GM18502 (cell line): ENCODE measurements at regions not wholly inside any gene's neighbourhood (a gene's known extent, or its start where the extent isn't known, plus 50 kb on each side); places are given as distances from the start of the nearest gene placed in this dataset.

ENCODE experiments used
- ATAC-seq: cut with Tn5 transposase; IDR thresholded peaks from one replicate; pipeline ENCODE4 v1.9.1; 2021; ENCODE audit warnings: mild to moderate bottlenecking; ENCODE audit not compliant: unreplicated experiment, poor library complexity

DNA sequence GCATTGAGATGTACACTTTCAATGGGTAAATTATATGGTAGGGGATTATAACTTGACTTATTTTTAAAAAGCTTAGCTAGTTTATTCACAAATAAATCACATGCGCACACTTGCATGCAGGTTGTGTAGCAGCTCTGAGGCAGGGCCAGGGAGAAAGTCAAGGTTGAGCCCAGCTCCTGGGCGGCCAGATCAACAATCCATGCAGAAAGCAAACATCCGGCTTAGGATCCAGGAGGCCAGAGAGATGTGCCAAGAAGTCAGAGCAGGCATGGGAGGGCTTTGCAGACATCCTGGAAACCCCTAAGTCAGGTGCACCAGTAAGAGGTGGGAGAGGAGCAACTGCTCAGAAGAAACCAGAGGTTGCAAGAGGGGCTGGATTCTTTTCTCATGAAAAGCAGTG, 186.5 kb downstream of the AXIN2 start:
- ATAC-seq = no peak

DNA sequence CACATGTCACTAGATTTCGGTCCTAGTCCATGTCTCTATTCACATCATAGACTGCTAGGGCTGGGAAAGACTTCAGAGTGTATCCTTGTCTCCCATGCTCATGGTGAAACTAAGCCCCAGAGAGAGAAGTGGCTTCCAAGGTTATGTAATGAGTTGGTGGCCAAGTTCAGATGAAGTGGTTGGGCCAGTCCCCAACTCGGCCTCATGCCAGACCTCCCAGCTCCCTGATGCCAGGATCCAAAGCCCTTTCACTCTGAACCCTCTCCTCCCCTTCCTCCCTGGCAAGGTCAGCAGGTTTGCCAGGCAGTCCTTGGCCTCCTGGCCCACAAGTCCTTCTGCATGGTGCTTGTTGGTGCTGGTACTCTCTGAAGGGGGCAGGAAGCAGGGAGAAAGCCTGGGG, 189.7 kb downstream of the AXIN2 start:
- no peak for ATAC-seq

DNA sequence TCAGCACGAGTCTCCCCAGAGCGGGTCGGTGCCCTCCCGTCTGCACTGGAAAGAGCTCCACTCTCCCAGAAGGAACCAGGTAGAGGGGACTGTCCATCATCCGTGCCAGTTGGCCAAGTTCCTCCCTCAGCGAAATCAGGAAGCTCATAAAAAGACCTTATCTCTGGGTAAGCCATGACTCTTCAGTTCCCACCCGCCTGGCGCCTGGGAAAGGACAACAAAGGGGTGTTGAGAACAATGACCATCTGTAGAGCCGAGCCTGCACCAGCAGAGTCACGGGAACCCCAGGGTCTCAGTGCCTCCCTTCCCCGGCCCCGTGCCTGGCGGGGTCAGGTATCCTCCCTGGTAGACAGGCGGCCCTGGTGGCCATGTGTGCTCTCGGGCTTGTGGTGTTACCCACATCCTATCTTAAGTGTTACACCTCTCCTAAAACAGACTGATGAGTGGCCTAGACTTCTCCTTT, 190.7 kb downstream of the AXIN2 start:
- ATAC-seq = no peak

DNA sequence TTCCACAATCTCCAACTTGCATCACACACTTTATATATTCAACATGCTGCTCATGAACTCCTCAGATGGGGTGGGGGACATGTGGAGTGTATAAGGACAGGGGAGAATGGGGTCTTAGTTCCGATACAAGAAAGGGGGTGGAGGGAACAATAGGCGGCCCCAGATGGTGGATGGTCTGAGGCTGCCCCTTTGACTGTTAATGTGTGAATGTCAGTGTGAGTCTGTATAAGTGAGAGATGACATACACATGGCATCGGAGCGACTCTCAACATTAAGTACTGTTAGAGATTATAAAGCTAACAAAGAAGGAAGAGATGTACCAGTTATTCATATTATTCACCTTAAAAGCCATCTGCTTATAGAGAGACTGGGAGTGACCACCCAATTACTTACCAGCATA, 193.1 kb downstream of the AXIN2 start:
- ATAC-seq = no peak

DNA sequence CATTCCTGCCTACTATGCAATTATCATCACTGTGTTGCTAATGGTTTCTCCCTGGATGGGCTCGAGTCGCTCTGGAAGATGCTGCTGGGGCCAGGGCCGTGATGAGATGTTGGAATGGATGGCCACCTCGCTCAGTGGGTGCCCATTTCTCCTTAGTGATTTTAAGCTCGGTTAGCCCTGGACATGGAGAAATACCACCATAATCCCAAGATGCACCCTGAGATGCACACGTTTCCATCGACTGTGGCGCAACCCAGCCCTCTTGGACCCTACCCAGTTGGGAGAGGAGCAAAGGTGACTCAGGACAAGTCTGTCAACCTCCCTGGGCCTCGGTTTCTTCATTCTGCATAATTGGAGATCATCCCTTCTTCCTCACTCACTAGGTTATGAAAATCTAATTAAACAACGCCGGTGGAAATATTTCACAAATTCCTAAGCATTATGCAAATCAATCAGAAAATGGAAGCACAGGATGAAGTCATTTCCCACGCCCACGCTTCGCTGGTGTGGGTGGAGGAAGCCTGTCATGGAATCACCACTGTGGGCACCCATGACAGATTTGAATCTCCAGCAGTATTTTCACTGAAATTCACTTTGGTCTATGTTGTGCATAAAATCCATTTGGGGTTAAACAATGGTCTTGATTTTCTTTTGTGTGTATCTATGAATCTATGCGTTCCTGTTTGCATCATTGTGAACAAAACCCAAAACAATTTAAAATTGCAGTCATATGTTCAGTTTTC, 195.2 kb downstream of the AXIN2 start:
- no peak for ATAC-seq

DNA sequence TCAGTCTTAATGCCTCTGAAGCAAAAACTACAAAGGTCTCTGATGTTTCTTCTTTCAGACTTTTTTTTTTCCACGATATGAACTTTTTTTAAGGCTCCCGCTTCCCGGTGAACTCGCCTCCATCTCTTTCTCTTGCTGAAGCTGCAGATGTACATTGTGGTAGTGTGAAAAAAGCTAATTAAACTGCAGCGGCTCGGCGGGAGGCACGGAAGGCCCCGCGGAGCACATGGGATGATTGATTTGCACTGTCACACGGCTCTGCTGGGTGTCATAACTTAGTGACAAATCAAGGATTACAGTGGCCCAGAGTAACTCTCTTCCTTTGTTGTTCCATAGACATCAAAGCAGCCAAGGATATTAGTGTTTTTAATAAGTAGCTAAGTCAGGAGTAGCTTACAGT, 196.3 kb downstream of the AXIN2 start:
- ATAC-seq = no peak

DNA sequence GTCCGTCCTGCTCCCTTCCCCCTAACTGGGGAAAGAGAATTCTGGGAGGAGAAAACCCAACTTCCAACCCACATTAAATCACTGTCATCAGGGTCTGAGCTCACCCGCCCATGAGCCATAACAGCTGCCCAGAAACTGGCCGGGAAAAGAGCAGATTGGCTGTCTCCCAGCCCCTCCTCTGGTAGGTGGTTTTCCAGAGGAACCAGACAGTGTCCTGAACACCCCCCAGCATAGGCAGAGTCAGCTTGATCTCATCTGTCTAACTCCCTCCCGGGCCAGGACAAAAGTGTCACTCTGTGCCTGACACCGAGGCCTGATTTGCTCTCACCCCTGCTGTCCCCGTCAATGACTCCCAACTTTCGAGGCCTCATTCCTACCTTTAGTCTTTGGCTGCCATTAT, 197.0 kb downstream of the AXIN2 start:
- no peak for ATAC-seq

DNA sequence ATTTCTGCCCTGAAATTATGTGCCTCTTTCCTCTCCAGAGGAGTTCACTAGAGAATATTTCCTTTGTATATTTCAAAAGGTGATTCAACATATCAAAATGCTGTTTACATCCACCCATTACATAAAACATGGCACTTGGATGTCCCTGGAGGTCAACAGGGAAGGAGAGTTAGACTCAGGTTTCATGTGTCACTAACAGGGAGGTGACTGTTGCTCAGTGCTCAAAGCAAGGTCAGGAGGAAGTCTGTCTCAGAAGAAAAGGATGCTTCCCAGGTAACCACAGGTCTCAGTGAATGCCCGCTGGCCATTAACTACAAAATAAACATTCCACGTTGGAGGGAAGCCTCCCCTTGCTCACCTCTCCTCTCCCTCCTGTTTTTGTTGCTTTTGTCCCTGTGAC, 198.6 kb downstream of the AXIN2 start:
- no peak for ATAC-seq

DNA sequence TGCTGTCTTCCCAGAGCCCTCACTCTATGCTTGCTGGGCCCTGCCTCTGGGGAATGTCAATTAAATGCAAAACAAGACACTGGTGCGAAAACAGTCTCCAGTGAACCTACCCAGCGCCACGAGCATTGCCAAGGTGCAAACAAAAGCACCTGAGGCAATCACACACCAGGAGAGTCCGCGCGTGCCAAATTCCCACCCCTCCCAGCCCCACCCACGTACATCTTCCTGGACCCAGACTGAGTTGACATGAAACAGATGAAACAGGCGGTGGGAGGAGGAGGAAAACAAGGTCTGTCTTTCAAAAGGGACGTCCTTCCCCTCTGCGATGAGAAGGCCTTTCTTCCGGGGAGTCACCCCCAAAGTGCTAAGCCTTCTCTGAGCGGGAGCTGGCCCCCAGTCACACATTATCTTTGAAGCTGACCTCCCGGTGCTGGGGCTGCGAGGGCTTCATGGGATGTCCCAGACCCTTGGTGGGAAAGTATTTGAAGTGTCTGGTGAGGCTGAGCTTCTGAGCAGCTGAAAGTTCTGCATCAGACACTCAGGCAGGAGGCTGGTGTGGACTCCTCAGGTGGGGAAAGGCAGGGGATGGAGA, 200.4 kb downstream of the AXIN2 start:
- ATAC-seq = no peak

DNA sequence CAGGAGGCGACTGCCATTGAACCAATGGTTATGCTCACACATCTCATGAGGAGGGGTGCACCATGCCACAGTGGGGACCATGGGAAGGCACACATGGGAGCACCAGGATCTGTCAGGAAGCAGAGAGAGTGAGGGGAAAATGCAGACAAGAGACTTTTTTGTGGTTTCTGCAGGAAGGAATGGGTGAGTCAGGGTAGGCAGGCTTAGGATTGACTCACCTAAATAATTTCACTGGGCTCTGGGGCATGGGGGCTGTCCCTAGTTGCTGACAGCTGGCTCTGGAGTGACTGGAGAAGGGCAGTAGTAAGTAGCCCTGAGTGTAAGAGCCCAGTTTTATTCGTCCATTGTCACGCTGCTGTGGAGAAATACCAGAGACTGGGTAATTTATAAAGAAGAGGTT, 202.4 kb downstream of the AXIN2 start:
- no peak for ATAC-seq

DNA sequence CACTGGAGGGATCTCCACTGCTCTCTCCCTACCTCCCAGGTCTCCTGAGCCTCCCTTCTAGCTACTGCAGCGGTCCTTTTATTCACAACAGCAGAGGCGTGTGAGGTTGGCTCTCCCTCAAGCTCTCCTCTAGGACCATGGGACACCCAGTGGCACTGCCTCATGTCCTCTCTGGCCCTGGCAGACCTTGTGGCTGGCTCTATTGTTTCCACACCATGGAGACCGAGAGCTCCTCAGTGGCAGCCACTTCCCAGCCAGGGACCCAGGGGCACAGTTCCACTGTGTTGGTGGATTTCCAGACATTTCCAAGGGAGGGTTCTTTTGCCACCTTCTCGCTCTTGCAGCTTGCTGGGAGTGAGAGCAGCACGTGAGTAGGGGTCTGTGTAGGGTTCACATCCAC, 204.9 kb downstream of the AXIN2 start:
- no peak for ATAC-seq

DNA sequence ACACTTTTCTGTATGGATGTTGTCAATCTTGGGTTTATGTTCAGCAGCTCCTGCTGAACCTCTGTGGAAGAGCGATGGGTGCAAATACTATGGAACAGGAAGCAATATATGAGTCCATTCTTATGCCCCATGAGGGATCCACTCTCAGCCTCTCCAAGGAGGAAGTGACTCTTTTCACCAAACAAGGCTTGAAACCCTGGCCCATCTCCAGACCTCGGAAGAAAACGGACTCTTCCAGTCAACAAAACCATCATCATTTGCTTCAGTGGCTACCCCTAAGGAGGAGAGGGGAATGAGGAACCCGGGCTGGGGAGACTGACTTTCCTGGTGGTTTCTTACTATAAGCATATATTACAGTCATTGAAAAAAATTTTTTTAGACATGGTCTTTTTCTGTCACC, 206.2 kb downstream of the AXIN2 start:
- ATAC-seq = no peak

DNA sequence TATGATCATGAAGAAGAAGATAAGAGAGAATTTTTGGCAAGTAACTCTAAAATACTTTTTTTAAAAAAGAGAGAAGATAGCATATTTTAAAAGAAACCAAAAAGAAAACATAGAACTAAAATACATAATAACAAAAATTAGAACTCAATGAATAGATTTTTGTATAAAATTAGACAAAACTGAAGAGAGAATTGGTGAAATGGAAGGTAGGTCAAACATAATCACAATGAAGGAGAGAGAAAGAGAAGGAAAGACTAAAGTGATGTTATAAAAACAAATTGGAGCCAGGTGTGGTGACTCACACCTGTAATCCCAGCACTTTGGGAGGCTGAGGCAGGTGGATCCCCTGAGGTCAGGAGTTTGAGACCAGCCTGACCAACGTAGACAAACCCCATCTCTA, 211.5 kb downstream of the AXIN2 start:
- no peak for ATAC-seq

DNA sequence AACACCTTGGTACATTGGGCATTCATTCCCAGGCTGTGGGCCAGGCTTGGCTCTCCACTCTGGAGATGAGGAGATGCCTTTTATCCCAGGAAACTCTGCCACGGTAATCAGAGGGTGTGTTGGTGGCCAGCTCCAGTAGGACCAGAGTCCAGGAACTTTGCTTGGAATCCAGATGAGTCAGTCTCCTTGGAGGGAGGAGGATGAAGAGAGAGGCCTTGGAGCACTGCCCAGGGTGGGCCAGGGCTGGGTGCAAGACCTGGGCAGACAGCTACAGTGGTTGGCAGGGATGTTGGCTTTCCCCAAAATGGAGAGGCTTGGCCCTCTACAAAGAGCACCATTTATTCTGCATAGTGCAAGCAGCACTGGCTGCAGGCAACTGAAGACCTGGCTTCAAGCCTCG, 209.0 kb downstream of the RGS9 start:
- ATAC-seq = no peak

DNA sequence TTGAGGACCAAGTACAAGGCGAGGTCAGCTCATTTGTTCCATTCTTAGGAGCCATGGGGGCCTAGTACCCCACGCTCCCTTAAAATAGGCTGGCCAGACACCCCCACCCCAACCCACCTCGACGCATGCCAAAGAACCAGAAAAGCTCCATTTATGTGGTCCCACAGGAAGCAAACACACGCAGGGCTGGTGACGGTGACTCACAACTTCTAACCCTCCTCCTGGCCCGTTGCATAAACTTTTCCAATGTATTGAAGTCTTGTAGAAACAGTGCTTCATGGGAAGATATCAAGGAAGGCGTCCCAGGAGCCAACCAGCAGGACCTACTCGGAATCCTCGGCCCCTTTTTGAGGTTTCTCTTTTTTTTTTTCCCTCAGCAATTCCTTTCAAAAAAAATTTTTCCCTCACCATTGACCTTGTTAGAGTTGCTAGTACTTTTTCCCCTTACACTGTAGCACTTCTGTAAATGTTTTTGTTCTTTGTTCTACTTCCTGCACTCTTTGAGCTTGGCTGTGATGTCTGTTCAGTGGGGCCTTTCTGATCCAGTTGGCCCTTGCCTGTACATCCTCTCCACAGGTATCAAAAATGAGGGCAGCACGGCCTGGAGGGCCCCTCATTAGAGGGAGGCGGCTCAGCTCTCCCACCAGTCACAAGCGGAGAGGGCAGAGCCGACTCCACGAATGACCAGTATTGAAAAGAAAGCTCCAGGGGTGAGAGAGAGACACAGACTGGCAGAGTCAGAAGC, 208.3 kb downstream of the RGS9 start:
- no peak for ATAC-seq

DNA sequence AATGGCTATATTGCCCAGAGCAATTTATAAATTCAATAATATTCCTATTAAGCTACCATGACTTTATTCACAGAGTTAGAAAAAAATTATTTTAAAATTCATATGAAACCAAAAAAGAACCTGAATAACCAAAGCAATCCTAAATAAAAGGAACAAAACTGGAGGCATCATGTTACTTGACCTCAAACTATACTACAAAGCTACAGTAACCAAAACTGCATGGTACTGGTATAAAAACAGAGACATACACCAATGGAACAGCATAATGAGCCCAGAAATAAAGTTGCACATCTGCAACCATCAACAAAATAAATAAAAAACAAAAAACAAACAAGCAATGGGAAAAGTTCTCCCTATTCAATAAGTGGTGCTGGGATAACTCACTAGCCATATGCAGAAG, 203.2 kb downstream of the RGS9 start:
- no peak for ATAC-seq

DNA sequence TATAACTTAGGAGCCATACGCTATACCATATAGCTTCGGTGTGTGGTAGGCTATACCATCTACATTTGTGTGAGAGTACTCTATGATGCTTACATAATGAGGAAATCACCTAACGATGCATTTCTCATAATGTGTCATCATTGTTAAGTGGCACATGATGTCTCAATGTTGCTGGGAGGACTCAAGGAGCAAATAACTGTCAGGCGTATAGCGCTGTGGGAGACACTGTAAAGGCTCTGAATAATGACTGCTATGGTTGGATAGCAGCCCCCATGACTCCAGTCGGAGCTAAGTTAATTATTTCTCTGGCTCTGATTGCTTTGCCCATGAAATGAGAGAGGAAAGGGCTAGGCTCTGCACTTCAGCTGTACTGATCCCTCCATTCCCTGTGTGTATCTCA, 197.2 kb downstream of the RGS9 start:
- no peak for ATAC-seq

DNA sequence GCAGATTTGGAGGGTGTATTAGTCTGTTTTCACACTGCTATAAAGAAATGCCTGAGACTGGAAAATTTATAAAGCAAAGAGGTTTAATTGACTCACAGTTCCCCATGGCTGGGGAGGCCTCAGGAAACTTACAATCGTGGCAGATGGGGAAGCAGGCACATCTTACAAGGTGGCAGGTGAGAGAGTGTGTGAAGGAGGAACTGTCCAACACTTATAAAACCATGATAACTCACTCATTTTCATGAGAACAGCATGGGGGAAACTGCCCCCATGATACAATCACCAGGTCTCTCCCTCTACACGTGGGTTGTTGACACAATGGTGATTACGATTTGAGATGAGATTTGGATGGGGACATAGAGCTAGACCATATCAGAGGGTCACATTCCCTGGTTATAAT, 195.6 kb downstream of the RGS9 start:
- ATAC-seq = no peak

DNA sequence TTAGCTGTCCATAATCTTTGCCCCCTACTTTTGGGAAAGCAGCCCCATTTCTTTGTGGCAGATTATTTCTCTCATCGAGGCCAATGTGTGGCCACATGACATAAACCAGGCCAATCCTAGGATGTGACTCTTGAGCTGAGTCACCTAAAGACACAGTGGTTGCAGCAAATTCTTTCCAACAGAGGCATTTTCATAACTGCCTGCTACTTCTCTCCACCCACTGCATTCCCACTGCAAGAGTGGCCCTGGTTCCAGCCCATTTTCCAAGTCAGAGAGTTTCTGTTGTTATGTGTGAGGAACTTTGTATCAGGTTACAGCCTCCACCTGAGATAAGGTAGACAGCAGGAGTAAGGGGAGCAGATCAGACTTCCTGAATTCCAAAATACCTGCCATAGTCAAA, 195.2 kb downstream of the RGS9 start:
- no peak for ATAC-seq

DNA sequence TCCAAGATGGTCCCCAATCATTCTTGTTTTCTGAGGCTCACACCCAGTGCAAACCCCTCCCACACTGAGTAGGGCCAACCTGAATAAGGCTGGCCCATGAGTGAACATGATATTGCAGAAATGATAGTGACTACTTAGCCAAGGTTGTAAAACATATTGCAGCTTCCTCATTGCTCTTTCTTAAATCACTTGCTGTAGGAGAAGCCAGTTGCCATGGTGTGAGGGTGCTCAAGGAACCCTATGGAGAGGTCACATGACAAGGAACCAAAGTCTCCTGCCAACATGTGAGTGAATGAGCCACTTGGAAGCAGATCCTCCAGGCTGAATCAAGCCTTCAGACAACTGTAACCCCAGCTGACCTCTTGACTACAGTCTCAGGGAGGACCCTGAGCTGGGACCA, 191.4 kb downstream of the RGS9 start:
- ATAC-seq = no peak

DNA sequence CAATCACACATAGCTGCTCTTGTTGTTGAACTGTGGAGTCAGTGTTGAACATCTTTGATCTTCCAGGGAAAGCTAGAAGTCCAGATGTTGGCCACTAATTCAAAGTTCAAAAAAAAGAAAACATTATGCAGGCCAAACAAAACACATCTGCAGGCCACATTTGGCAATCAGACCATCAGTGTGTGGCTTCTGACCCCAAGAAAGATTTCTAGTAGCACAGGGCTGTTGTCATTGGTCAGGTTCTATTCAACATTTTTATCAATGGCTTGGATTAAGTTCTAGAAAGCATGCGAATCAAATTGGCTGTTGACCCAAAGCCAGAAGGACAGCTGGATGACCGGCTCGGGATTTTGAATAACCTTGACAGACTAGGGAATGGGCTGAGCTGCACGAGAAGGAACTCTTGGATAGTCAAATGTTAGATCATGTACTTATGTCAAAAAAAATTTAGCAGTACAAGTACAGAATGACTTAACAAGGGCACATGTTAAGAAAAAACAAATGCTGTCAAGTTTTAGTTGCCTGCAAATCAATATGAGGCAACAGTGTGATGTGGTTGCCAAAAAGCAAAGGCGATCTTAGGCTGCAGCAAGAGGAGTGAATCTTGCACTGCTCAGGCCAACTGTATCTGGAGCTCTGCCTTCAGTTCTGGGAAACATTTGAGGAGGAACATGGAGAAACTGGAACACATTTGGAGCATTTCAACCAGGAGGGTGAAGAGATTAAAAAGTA, 187.6 kb downstream of the RGS9 start:
- no peak for ATAC-seq
